ACC112 (cell line): ENCODE measurements at regions not wholly inside any gene's neighbourhood (a gene's known extent, or its start where the extent isn't known, plus 50 kb on each side); places are given as distances from the start of the nearest gene placed in this dataset.

Source experiments
- H2AFZ ChIP-seq: fragments of 200-600 bp; sonication (generic); one replicate; pipeline ENCODE4 v1.6.0; 2017; ENCODE audit warnings: antibody characterized with exemption, low read length; ENCODE audit not compliant: unreplicated experiment
- H3K27ac ChIP-seq: fragments of 200-600 bp; sonication (generic); 2 replicates; pipeline ENCODE4 v1.5.1; 2014; ENCODE audit warnings: low read depth, mild to moderate bottlenecking, antibody characterized with exemption, low read length, moderate library complexity
- H3K27me3 ChIP-seq: fragments of 200-600 bp; sonication (generic); 2 replicates; pipeline ENCODE4 v1.6.1; 2014; ENCODE audit warnings: mild to moderate bottlenecking, antibody characterized with exemption, low read length, moderate library complexity, mixed read lengths; ENCODE audit not compliant: insufficient read depth
- H3K36me3 ChIP-seq: fragments of 200-600 bp; sonication (generic); 2 replicates; pipeline ENCODE4 v1.6.1; 2016; ENCODE audit warnings: mild to moderate bottlenecking, antibody characterized with exemption, low read length, moderate library complexity, mixed read lengths; ENCODE audit not compliant: insufficient read depth
- H3K4me1 ChIP-seq: fragments of 200-600 bp; sonication (generic); one replicate; pipeline ENCODE4 v1.6.1; 2016; ENCODE audit warnings: low read length, mixed read lengths; ENCODE audit not compliant: insufficient read depth, unreplicated experiment, control insufficient read depth
- H3K4me3 ChIP-seq: fragments of 200-600 bp; sonication (generic); 2 replicates; pipeline ENCODE4 v1.5.1; 2014; ENCODE audit warnings: mild to moderate bottlenecking, low read depth, low read length
- H3K79me2 ChIP-seq: fragments of 200-600 bp; sonication (generic); one replicate; pipeline ENCODE4 v1.6.0; 2016; ENCODE audit warnings: low read length; ENCODE audit not compliant: control insufficient read depth, unreplicated experiment, insufficient read depth

GRCh38 chr6:165895421-165896165 is 232.6 kb upstream of the PDE10A start:
- Histone ChIP-seq H3K4me1 (no peaks in the 10 kb centered on the region), H2AFZ (no peak overlapping the region), H3K36me3 (no peaks in the 10 kb centered on the region), H3K79me2 (no peaks in the 10 kb centered on the region), H3K27ac (no peak overlapping the region), H3K27me3 (no peaks in the 10 kb centered on the region), H3K4me3 (no peak overlapping the region)

GRCh38 chr6:165894171-165894825 is 231.3 kb upstream of the PDE10A start:
- Histone ChIP-seq H3K4me1 (no peaks in the 10 kb centered on the region), H3K27ac (no peak overlapping the region), H3K36me3 (no peaks in the 10 kb centered on the region), H3K4me3 (no peak overlapping the region), H3K79me2 (no peaks in the 10 kb centered on the region), H2AFZ (no peak overlapping the region), H3K27me3 (no peaks in the 10 kb centered on the region)

GRCh38 chr6:165893431-165893830 is 230.4 kb upstream of the PDE10A start:
- Histone ChIP-seq H3K36me3 (no peaks in the 10 kb centered on the region), H3K79me2 (no peaks in the 10 kb centered on the region)

GRCh38 chr6:165891320-165891719 is 228.3 kb upstream of the PDE10A start:
- no peak overlapping the region for H3K27ac ChIP-seq
- H3K27me3 ChIP-seq, result no peaks in the 10 kb centered on the region
- H3K79me2 ChIP-seq, result no peaks in the 10 kb centered on the region
- no peaks in the 10 kb centered on the region for H3K4me1 ChIP-seq
- H3K4me3 ChIP-seq, result no peak overlapping the region
- no peaks in the 10 kb centered on the region for H3K36me3 ChIP-seq
- no peak overlapping the region for H2AFZ ChIP-seq

More at GRCh38 chr6:165893431-165893830, 230.4 kb upstream of the PDE10A start:
- H3K27me3 ChIP-seq, result no peaks in the 10 kb centered on the region
- H3K4me3 ChIP-seq, result no peak overlapping the region
- H3K27ac ChIP-seq, result no peak overlapping the region
- H2AFZ ChIP-seq, result no peak overlapping the region
- H3K4me1 ChIP-seq, result no peaks in the 10 kb centered on the region

GRCh38 chr6:165890404-165890735 is 227.3 kb upstream of the PDE10A start:
- no peak overlapping the region for H3K27ac ChIP-seq
- no peaks in the 10 kb centered on the region for H3K4me1 ChIP-seq
- H3K4me3 ChIP-seq, result no peak overlapping the region
- no peaks in the 10 kb centered on the region for H3K27me3 ChIP-seq
- H3K36me3 ChIP-seq, result no peaks in the 10 kb centered on the region
- H2AFZ ChIP-seq, result no peak overlapping the region
- H3K79me2 ChIP-seq, result no peaks in the 10 kb centered on the region

GRCh38 chr6:165889636-165890403 is 226.8 kb upstream of the PDE10A start:
- no peaks in the 10 kb centered on the region for H3K4me1 ChIP-seq
- no peak overlapping the region for H3K4me3 ChIP-seq
- H3K27ac ChIP-seq, result no peak overlapping the region
- H2AFZ ChIP-seq, result no peak overlapping the region
- no peaks in the 10 kb centered on the region for H3K36me3 ChIP-seq
- no peaks in the 10 kb centered on the region for H3K27me3 ChIP-seq
- no peaks in the 10 kb centered on the region for H3K79me2 ChIP-seq

GRCh38 chr6:165886169-165886568 is 223.1 kb upstream of the PDE10A start:
- H3K36me3 ChIP-seq, result no peaks in the 10 kb centered on the region
- no peak overlapping the region for H2AFZ ChIP-seq
- no peaks in the 10 kb centered on the region for H3K27me3 ChIP-seq
- no peak overlapping the region for H3K4me3 ChIP-seq
- peaks cover 5% of the 10 kb centered on the region for H3K4me1 ChIP-seq
- no peaks in the 10 kb centered on the region for H3K79me2 ChIP-seq
- no peak overlapping the region for H3K27ac ChIP-seq

- Histone ChIP-seq H3K4me1 (peaks cover 5% of the 10 kb centered on the region), H3K27me3 (0 out of 2 replicates have a peak, but pooled peaks cover 2% of the 10 kb centered on the region), H3K27ac (no peak overlapping the region), H3K79me2 (no peaks in the 10 kb centered on the region), H2AFZ (no peak overlapping the region), H3K4me3 (no peak overlapping the region), H3K36me3 (no peaks in the 10 kb centered on the region)
Observed at GRCh38 chr6:165884813-165885765, 222.0 kb upstream of the PDE10A start.

GRCh38 chr6:165883851-165884640 is 221.0 kb upstream of the PDE10A start:
- H3K27me3 ChIP-seq, result 0 out of 2 replicates have a peak, but pooled peaks cover 5% of the 10 kb centered on the region
- no peaks in the 10 kb centered on the region for H3K79me2 ChIP-seq
- H2AFZ ChIP-seq, result no peak overlapping the region
- H3K27ac ChIP-seq, result no peak overlapping the region
- H3K4me1 ChIP-seq, result peaks cover 5% of the 10 kb centered on the region
- no peaks in the 10 kb centered on the region for H3K36me3 ChIP-seq
- H3K4me3 ChIP-seq, result no peak overlapping the region
